KBM-7 (cell line): ENCODE measurements at regions not wholly inside any gene's neighbourhood (a gene's known extent, or its start where the extent isn't known, plus 50 kb on each side); places are given as distances from the start of the nearest gene placed in this dataset.

Experiments
- DNase-seq: peaks from one replicate; pipeline ENCODE4 v3.0.0-alpha.2; 2015
- in situ Hi-C: fragments of 300-500 bp; cut with MboI; formaldehyde crosslinking; loops from 2 replicates; pipeline ENCODE4 v1.14.3; 2020; ENCODE audit warnings: low sequenced_read_pairs, low pct_unique_long_range_greater_than_20kb, mixed read lengths

DNA sequence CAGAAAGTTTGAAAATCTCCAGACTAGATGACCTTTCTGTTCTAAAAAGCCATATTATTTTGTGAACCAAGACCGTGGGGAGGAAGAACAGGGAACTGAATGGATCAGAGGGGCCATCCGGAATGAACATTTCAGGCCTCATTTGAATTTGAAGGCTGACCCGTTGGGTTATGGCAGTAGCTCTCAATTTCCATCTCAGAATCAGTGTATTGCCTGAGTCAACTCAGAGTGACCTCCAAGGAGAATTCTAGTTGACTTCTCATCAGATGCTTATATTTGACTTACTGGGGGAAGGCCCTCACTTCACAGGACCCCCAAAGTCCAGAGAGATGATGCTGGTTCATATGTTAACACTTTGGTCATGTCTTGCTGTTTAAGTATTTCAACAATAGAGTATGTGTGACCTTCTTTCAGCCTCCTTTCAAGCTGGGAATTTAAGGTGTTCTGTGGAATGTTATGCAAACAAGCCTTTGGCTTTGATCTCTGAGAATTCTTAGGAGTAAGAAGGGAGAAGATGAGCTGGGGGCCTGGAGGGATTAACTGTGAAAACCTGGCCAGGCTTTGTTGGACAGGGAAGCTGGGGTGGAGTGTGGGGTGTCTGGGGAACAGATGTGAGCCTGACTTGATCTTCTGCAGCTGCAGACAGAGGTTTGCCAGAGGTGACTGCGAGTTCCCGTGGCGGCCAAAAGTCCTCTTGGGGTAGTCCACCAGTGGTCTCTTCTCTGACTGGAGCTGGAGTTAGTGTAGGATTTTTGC is 111.2 kb upstream of the RGMA start:
- in situ Hi-C loops = no loop called here

DNA sequence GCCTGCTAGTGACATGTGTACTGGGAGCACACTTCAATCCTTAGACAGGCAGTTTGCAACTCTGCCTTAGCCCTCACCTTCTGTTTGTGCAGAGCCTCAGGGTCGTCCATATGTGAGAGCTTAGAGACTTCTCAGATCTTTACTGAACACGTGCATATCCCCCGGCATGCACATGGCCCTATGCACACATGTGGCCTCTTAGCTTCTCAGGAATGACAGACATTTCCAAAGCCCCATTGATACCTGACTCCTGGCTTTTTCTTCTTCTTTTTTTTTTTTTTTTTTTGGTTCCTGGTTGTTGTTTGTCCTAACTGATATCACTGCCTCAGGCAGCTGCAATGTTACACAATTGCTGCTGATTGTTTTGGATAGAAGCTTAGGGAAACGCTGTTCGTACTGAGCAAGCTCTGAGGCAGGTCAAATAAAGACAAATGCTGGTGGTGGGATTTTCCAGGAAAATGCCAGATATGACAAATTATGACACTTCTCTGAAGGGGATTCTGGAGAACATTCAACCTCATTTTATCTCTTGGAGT is 107.2 kb upstream of the RGMA start:
- DNase-seq = no peak
- in situ Hi-C loops = no loop called here

More for the DNA sequence above, 111.2 kb upstream of the RGMA start:
- no peak for DNase-seq

- peak; percentile 4 for DNase-seq
Observed at GRCh38 chr15:93195109-93195508, 106.1 kb upstream of the RGMA start.

DNA sequence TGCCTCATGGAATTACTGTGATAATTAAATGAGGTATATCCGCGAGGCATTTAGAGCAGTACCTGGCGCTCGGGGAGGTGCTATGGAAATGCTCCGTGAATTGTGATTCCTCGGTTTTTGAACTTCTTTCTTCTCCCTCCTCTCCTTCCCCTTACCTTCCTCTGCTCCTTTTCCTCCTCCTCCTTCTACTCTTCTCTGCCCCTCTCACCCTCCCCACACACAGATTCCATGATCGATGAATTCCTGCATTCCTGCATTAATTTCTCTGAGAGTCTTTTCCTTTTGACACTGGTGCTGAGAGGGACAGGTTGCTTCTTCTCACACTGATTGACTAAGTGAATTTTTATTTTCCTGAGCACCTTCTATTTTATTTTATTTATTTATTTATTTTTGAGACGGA is 101.2 kb upstream of the RGMA start:
- no peak for DNase-seq
- in situ Hi-C loops = no loop called here

More at GRCh38 chr15:93195109-93195508, 106.1 kb upstream of the RGMA start:
- in situ Hi-C loops = no loop called here

GRCh38 chr15:93189561-93189960 is 100.5 kb upstream of the RGMA start:
- in situ Hi-C loops = no loop called here
- no peak for DNase-seq

DNA sequence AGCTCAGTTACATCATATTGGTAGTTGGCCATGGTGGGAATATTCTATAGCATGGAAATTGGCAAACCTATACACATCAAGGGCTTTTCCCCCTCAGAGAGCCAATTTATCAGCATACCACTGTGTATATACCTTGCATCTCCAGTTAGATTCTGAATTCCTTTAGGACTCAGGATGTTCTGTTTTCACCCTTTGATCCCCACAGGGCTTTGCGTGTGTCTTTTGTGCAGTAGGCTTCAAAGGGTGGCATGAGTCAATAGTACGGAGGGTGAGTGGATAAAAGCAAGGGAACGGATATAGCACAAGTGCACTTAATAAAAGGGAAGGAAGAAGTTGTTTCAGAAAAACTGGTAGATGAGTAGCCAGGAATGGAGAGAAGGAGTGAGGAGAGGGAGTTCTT is 99.2 kb upstream of the RGMA start:
- DNase-seq = no peak
- in situ Hi-C loops = no loop called here

GRCh38 chr15:93185796-93186195 is 96.8 kb upstream of the RGMA start:
- DNase-seq = no peak
- in situ Hi-C loops = no loop called here

DNA sequence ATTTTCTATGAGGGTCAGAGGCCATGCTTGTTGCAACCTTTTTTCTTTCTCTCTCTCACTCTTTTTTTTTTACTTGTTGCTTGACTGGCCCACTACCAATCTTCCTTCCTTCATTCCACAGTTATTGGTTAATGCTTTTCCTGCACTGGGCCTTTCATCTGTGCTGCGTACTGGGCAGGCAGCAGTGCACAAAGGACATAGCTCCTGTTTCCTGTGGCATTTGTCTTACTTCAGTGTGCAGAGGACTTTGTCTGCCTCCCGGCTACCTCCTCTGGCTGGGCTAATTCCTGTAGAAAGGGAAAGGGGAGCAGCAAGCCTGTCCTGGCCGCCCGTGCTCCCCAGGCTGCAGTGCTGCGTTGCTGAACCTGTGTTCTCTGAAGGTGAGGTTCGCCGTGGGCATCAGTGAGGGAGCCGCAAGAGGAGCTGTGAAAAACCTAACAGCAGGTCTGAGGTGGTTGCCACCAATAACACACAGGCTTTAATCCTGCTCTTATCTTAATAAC is 93.7 kb upstream of the RGMA start:
- in situ Hi-C loops = no loop called here
- DNase-seq = no peak

GRCh38 chr15:93180656-93181055 is 91.6 kb upstream of the RGMA start:
- no peak for DNase-seq
- in situ Hi-C loops = no loop called here

- in situ Hi-C loops = no loop called here
- DNase-seq = no peak
Observed at GRCh38 chr15:93180128-93180527, 91.1 kb upstream of the RGMA start.

DNA sequence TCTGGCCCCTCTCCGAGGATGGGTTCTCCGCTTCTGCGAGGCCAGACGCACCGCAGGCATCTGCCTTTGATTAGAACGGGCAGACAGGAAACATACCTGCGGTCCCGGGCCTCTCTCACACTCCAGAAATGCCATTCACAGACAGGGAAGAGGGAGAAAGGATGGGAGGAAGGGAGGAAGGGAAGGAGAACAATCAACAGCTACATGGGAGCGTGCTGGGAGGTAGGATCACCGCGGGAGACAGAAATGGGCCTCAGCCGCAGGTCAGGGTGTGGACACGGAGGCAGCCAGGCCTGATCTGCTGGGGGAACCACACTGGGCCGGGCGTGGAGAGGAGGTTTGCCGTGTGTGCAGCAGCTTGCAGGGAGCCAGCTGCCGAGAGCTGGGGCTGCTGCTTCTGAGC is 90.7 kb upstream of the RGMA start:
- in situ Hi-C loops = no loop called here
- no peak for DNase-seq

GRCh38 chr15:93179072-93179471 is 90.1 kb upstream of the RGMA start:
- peak; percentile 7 for DNase-seq
- in situ Hi-C loops = no loop called here

GRCh38 chr15:93178371-93178770 is 89.4 kb upstream of the RGMA start:
- in situ Hi-C loops = no loop called here
- DNase-seq = no peak

DNA sequence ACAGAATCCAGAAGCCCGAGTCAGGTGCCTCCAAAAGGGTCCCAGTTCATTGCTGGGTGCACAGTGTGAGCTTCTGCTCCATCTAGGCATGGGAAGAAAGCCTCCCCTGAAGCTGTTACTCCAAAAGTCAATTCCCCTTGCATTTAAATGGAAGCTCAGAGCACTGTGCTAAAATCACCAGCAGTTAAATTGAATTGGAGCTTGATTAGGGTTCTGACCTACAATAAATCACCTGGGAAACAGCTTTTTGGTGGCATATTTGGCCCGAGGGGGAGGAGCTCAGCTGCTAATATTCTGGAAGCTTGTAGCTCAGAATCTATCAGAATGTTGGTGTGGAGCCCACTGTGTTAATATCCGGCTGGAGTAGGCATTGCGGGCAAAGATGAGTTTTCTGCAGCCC is 87.1 kb upstream of the RGMA start:
- in situ Hi-C loops = no loop called here
- no peak for DNase-seq

DNA sequence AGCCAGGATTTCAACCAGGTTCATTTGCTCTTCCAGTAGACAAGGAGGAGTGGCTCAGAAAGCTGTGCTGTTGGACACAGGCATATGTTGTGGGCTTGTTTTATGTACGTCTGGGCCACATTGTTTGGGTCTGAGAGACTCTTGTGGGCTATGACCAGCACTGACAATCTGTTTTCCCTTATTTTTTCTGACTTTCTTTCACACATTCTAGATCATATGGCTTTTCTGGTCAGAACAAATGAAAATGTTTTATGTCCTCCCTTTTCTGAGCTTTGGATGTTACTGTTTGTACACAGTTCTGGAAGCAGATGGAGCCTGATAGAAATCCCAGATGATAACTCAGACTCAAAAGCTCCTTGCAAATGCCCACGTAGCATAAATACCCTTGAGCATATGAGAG is 85.8 kb upstream of the RGMA start:
- in situ Hi-C loops = no loop called here
- no peak for DNase-seq

GRCh38 chr15:93173369-93173768 is 84.4 kb upstream of the RGMA start:
- DNase-seq = no peak
- in situ Hi-C loops = no loop called here

DNA sequence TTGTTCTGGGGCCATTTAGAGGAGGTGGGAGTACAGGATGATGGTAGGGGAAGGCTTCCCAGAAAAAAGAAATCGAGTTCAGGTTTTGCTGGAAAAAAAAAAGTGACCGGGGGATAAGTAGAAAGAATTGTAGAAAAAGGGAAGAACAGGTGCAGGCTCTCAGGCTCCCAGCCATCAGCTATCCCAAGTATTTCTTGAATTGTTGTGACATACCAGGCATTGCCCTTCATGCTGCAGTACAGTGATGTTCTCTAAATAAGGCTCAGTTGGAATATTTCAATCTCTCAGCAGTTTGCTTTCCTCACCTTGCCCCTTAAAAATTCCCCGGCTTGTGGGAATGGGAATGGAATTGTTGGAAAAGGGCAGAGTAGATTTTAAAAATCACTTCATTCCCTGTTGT is 82.5 kb upstream of the RGMA start:
- in situ Hi-C loops = no loop called here
- DNase-seq = no peak

GRCh38 chr15:93170329-93170728 is 81.3 kb upstream of the RGMA start:
- no peak for DNase-seq
- in situ Hi-C loops = no loop called here

GRCh38 chr15:93168910-93169309 is 79.9 kb upstream of the RGMA start:
- in situ Hi-C loops = no loop called here
- DNase-seq = no peak

DNA sequence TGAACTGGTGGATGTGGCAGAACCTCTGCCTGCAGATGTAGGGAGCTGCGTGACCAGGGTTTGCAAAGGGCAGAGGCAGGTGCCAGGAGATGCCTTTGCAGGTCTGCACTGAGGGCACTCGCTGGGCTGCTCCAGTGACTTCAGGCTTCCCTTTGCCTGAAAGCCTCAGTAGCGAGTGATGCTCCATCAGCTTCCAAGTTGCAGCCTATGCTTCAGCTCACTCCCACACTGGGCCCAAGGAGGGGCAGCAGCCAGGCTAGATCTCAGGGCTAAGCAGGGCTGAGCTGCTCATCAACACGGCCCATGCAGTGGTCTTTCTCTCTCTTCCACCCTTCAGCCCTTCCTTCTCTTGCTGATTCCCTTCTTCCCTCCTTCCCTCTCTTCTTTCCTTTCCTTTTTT is 78.3 kb upstream of the RGMA start:
- in situ Hi-C loops = no loop called here
- no peak for DNase-seq

DNA sequence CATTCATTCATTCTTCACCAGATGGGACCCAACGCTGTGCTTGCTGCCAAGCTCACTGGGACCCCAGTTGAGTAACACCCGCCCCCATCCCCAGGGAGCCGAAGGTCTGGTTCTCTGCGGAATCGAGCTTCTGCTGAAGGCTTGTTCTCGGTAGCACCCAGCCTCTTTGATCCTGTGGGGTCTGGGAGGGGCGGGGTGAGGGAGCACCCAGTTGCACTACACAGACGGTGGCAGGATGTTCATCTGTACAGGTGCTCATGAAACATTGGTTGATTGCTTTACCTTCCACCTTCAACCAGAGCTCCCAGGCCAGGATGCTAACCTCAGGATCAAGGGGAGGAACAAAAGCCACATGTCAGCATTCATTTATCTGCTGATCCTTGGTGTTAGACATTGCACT is 77.7 kb upstream of the RGMA start:
- no peak for DNase-seq
- in situ Hi-C loops = no loop called here
